Stomach (tissue), 8 donors: ENCODE measurements at regions not wholly inside any gene's neighbourhood (a gene's known extent, or its start where the extent isn't known, plus 50 kb on each side); places are given as distances from the start of the nearest gene placed in this dataset.
A peak's percentile ranks its signal among the peaks of the same experiment; 100 is the strongest.
"Not testable (repeated sequence)": the region's sequence is repeated elsewhere in the genome, so short reads cannot be mapped to it uniquely, and the experiment has no call there.

Experiments used
- DNase-seq, 2 donors: peaks; one replicate each; pipeline versions ENCODE4 v3.0.0 to v3.0.0-alpha.2; 2013 to 2019
- H3K27ac ChIP-seq, 5 donors: fragments of 200-600 bp in 4 of 5; sonication (generic) in 4 of 5; one replicate each; pipeline ENCODE4 v1.5.1; 2013 to 2019; ENCODE audit warnings: mild to moderate bottlenecking in 1 of 5, moderate library complexity in 1 of 5
- H3K27me3 ChIP-seq, 3 donors: fragments of 200-600 bp; sonication (generic); one replicate each; pipeline ENCODE4 v1.5.1; 2017 to 2019; ENCODE audit warnings: mixed run types in 1 of 3
- H3K36me3 ChIP-seq, 4 donors: fragments of 200-600 bp; sonication (generic); 1 replicate in 3 of 4; 2 replicates in 1 of 4; pipeline ENCODE4 v1.5.1; 2016 to 2019
- H3K4me1 ChIP-seq, 4 donors: fragments of 200-600 bp; sonication (generic); one replicate each; pipeline ENCODE4 v1.5.1; 2016 to 2019
- H3K4me3 ChIP-seq, 4 donors: fragments of 200-600 bp; sonication (generic) in 3 of 4; one replicate each; pipeline ENCODE4 v1.5.1; 2016 to 2019; ENCODE audit warnings: mild to moderate bottlenecking in 1 of 4
- H3K9me3 ChIP-seq, 4 donors: fragments of 200-600 bp; sonication (generic); one replicate each; pipeline ENCODE4 v1.5.1; 2016 to 2019
- EP300 ChIP-seq: sonication (generic); formaldehyde crosslinking; IDR thresholded peaks from one replicate; pipeline ENCODE4 v1.6.1; 2017; ENCODE audit warnings: antibody characterized with exemption
- POLR2A ChIP-seq, 4 donors: fragments of 450-650 bp; IDR thresholded peaks; one replicate each; pipeline ENCODE4 v1.6.1; 2016; ENCODE audit warnings: antibody characterized with exemption in 4 of 4, control low read depth in 2 of 4, mild to moderate bottlenecking in 1 of 4, moderate library complexity in 1 of 4
- POLR2AphosphoS5 ChIP-seq, 3 donors: sonication (generic); formaldehyde crosslinking; IDR thresholded peaks; one replicate each; pipeline ENCODE4 v1.6.1; 2016; ENCODE audit warnings: antibody characterized with exemption in 3 of 3
- WGBS, 5 donors: extraction: QIAGEN DNeasy Blood & Tissue Kit in 3 of 5; methylation state at CpG; one replicate each; pipeline versions ENCODE4 v1.1.5 to v1.1.7; 2013 to 2018; 5-methylcytosine and 5-hydroxymethylcytosine counted together
- intact Hi-C: fragments of 100-400 bp; cut with DNase I; formaldehyde crosslinking; loops from one replicate; pipeline ENCODE4 v1.15.1; 2023; ENCODE audit warnings: low total_unique reads
- TF ChIP-seq, protein P1 (sequence below), 7 experiments: fragments of 450-650 bp in 4 of 7; fragments of 200-600 bp in 3 of 7; sonication (generic) in 3 of 7; IDR thresholded peaks; one replicate each; pipeline ENCODE4 v1.5.1; 2016 to 2019; ENCODE audit warnings: antibody characterized with exemption in 7 of 7, control low read depth in 2 of 7, mild to moderate bottlenecking in 1 of 7
- donor health status: healthy with polysubstance abuse.
- donor health status: Bipolar disorder and iron deficiency.
- donor health status: healthy.

DNA sequence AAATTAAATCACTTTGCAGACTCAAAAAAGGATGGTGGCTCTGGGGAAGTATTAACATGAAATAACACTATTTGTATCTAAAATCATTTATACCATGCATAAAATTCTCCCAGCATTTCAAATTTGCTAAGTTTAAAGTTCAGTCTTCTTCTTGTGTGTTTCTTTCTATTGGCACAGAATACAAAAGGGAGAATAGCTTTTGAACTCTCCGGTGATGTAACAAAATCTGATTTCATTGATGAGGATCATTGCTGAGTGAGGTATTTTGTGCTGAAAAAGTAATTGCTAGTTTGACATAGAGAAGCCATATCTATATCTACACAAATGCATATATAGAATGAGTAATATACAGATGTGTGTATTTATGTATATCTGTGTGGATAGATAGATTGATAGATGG is 174.8 kb downstream of the LACC1 start:
- Histone ChIP-seq H3K4me3 (no peak overlapping the region), H3K27ac (no peak overlapping the region), H3K9me3 (no peaks in the 10 kb centered on the region), H3K4me1 (peaks cover 4 to 57% (median 36%) of the 10 kb centered on the region in 4 donors), H3K27me3 (no peaks in the 10 kb centered on the region), H3K36me3 (no peaks in the 10 kb centered on the region)
- no peak for DNase-seq
- intact Hi-C loops, result loop anchor here (5.0 kb wide), 1 partner anchor 383 kb away; no protein-coding TSS in a partner anchor
- WGBS, 5 donors, result 93 to 100% (median 96%) methylated on average over 1 of the region's 1 CpG
- TF ChIP-seq EP300 (no peak), POLR2A (IDR thresholded peaks at IDR 0.05) (no peak), POLR2AphosphoS5 (IDR thresholded peaks at IDR 0.05) (no peak)
- TF ChIP-seq, protein P1, sequence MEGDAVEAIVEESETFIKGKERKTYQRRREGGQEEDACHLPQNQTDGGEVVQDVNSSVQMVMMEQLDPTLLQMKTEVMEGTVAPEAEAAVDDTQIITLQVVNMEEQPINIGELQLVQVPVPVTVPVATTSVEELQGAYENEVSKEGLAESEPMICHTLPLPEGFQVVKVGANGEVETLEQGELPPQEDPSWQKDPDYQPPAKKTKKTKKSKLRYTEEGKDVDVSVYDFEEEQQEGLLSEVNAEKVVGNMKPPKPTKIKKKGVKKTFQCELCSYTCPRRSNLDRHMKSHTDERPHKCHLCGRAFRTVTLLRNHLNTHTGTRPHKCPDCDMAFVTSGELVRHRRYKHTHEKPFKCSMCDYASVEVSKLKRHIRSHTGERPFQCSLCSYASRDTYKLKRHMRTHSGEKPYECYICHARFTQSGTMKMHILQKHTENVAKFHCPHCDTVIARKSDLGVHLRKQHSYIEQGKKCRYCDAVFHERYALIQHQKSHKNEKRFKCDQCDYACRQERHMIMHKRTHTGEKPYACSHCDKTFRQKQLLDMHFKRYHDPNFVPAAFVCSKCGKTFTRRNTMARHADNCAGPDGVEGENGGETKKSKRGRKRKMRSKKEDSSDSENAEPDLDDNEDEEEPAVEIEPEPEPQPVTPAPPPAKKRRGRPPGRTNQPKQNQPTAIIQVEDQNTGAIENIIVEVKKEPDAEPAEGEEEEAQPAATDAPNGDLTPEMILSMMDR (IDR thresholded peaks at IDR 0.05), result no peak

DNA sequence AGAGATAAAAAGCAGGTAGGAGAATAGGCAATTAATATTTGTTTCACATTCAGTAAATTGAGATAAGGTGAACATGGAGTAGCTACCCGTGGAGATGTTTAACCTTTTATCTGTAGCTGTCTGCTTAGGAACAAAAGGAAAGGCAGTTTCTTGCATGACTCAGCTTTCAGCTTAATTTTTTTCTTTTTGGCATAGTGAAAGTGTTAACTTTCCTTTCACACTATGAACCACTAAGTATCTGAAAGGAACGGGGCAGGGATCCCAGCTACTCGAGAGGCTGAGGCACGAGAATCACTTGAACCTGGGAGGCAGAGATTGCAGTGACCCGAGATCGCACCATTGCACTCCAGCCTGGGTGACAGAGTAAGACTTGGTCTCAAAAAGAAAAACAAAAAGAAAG is 176.0 kb downstream of the LACC1 start:
- peak overlapping the region in 1 of 5 donors; percentile 9 for H3K27ac ChIP-seq
- 15 to 30% (median 27%) methylated on average over 6 of the region's 6 CpGs for WGBS, 5 donors
- intact Hi-C loops, result not testable (repeated sequence)

DNA sequence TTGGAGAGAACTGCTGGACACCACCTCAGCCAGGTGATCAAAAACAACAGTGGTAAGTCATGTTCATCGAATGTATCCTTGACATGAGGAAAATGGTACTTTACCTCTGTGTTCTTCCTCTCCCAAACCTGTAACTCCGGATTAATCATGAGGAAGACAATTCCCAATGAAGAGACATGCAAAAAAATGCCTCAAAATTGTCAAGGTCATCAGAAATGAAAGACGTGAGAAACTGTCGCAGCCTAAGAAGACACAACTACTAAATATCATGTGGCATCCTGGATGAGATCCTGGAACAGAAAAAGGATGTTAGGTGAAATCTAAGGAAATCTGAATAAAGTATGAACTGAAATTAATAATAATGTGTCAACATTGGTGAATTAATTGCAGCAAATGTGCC is 178.4 kb downstream of the LACC1 start:
- no peak for DNase-seq
- TF ChIP-seq POLR2A (IDR thresholded peaks at IDR 0.05) (no peak), POLR2AphosphoS5 (IDR thresholded peaks at IDR 0.05) (no peak), EP300 (no peak)
- TF ChIP-seq, protein P1 (IDR thresholded peaks at IDR 0.05), result no peak
- Histone ChIP-seq H3K9me3 (no peaks in the 10 kb centered on the region), H3K27ac (no peak overlapping the region), H3K36me3 (no peaks in the 10 kb centered on the region), H3K27me3 (no peaks in the 10 kb centered on the region), H3K4me3 (no peak overlapping the region), H3K4me1 (peaks cover 4 to 30% (median 16%) of the 10 kb centered on the region in 4 donors)
- 79 to 86% (median 80%) methylated on average over 4 of the region's 4 CpGs for WGBS, 5 donors
- intact Hi-C loops, result no loop called here

More for the DNA sequence above, 176.0 kb downstream of the LACC1 start:
- not testable (repeated sequence) for H3K4me3 ChIP-seq, H3K27me3 ChIP-seq, H3K36me3 ChIP-seq, H3K9me3 ChIP-seq, DNase-seq
- H3K4me1 ChIP-seq, result peaks cover 4 to 52% (median 36%) of the 10 kb centered on the region in 4 donors

DNA sequence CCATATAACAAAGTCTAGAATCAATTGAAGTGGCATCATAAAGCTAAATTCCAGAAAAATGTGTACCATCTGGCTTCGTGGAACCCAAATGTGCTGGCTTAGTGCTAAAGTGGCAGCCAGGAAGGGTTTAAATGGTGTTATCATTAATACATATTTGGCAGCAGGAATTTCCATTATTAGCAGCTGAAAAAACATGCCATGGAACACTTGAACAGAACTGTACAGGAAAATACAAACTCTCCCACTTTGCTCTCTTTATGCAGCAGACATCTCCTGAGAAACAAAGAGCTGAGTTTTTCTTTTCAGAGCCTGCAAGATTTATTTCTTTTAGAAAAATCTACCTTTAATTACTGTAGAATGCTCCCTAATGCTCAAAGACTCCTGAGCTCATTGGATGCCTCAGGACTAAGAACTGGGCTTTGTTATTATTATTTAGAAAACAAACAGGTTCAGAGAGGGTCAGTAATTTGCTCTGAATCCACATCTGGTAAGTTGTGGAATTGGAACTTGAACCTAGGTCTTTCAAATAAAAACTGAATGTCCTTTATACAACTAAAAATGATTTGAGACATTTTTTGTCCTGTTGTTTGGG is 179.0 kb downstream of the LACC1 start:
- Histone ChIP-seq H3K27ac (peak overlapping the region in 1 of 5 donors; percentile 22), H3K4me3 (no peak overlapping the region), H3K4me1 (peaks cover 2 to 23% (median 11%) of the 10 kb centered on the region in 4 donors), H3K9me3 (no peaks in the 10 kb centered on the region), H3K27me3 (no peaks in the 10 kb centered on the region), H3K36me3 (no peaks in the 10 kb centered on the region)
- peak in 1 of 2 donors; percentile 29 for DNase-seq
- intact Hi-C loops, result no loop called here
- TF ChIP-seq POLR2A (IDR thresholded peaks at IDR 0.05), result no peak
- 13 to 28% (median 21%) methylated on average over 1 of the region's 1 CpG for WGBS, 5 donors

DNA sequence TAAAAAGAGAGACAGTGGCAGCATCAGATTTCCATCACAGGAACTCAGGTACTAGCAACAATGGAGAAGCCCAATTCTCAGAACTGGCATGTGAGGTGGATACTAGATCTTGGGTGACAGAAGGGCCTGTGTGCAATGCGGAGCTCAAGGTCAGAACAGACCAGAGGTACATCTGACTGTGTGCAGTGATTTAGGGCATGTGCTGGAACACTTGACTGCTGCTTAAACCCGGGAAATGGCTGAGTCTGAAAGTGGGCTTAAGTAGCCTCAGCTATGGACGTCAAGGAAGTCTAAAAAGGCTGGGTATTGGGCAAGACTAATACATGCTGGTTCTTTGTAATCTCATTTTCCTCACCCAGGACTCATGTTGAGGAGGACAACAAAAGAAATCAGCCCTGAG is 182.2 kb downstream of the LACC1 start:
- Histone ChIP-seq H3K4me3 (no peak overlapping the region), H3K36me3 (no peaks in the 10 kb centered on the region), H3K27ac (no peak overlapping the region), H3K9me3 (no peaks in the 10 kb centered on the region), H3K27me3 (no peaks in the 10 kb centered on the region), H3K4me1 (peaks cover 0 to 18% (median 5%) of the 10 kb centered on the region in 4 donors)
- intact Hi-C loops, result no loop called here
- TF ChIP-seq POLR2AphosphoS5 (IDR thresholded peaks at IDR 0.05) (no peak), EP300 (no peak), POLR2A (IDR thresholded peaks at IDR 0.05) (no peak)
- TF ChIP-seq, protein P1 (IDR thresholded peaks at IDR 0.05), result no peak
- no peak for DNase-seq
- 90 to 100% (median 97%) methylated on average over 3 of the region's 3 CpGs for WGBS, 5 donors
